Upper lobe of right lung (tissue), 1 donor: ENCODE measurements at regions not wholly inside any gene's neighbourhood (a gene's known extent, or its start where the extent isn't known, plus 50 kb on each side); places are given as distances from the start of the nearest gene placed in this dataset.

ENCODE experiments used
- ATAC-seq: fragments of 200-7000 bp; cut with Tn5 transposase; one replicate; pipeline ENCODE4 v1.9.1; 2020; ENCODE audit warnings: mild to moderate bottlenecking, moderate library complexity
- DNase-seq: peaks from one replicate; pipeline ENCODE4 v3.0.0-alpha.2; 2020
- H3K27ac ChIP-seq: fragments of 200-600 bp; one replicate; pipeline ENCODE4 v1.8.0; 2022
- H3K27me3 ChIP-seq: fragments of 200-600 bp; one replicate; pipeline ENCODE4 v1.8.0; 2022; ENCODE audit warnings: mild to moderate bottlenecking
- H3K36me3 ChIP-seq: fragments of 200-600 bp; one replicate; pipeline ENCODE4 v1.8.0; 2022
- H3K4me1 ChIP-seq: fragments of 200-600 bp; one replicate; pipeline ENCODE4 v1.8.0; 2022
- H3K4me3 ChIP-seq: fragments of 200-600 bp; one replicate; pipeline ENCODE4 v1.8.0; 2022; ENCODE audit warnings: mild to moderate bottlenecking
- H3K9me3 ChIP-seq: fragments of 200-600 bp; one replicate; pipeline ENCODE4 v1.8.0; 2022
- CTCF ChIP-seq: fragments of 200-600 bp; IDR thresholded peaks from one replicate; pipeline ENCODE4 v1.8.0; 2022; ENCODE audit warnings: antibody characterized with exemption
- intact Hi-C: fragments of 100-400 bp; cut with DNase I; formaldehyde crosslinking; loops from one replicate; pipeline ENCODE4 v1.11.0; 2022
- donor health status: DM: no; HTN: yes; CAD: no; lungs with severe emphysema.

- DNase-seq (no peak), ATAC-seq (no peak)
- Histone ChIP-seq H3K4me1 (no peaks in the 10 kb centered on the region), H3K9me3 (no peaks in the 10 kb centered on the region), H3K4me3 (no peak overlapping the region), H3K27me3 (no peaks in the 10 kb centered on the region), H3K36me3 (no peaks in the 10 kb centered on the region), H3K27ac (no peak overlapping the region)
- no peak for TF ChIP-seq CTCF
- intact Hi-C loops = no loop called here
Observed at GRCh38 chr14:105853089-105853906, 326.9 kb downstream of the TMEM121 start.

DNA sequence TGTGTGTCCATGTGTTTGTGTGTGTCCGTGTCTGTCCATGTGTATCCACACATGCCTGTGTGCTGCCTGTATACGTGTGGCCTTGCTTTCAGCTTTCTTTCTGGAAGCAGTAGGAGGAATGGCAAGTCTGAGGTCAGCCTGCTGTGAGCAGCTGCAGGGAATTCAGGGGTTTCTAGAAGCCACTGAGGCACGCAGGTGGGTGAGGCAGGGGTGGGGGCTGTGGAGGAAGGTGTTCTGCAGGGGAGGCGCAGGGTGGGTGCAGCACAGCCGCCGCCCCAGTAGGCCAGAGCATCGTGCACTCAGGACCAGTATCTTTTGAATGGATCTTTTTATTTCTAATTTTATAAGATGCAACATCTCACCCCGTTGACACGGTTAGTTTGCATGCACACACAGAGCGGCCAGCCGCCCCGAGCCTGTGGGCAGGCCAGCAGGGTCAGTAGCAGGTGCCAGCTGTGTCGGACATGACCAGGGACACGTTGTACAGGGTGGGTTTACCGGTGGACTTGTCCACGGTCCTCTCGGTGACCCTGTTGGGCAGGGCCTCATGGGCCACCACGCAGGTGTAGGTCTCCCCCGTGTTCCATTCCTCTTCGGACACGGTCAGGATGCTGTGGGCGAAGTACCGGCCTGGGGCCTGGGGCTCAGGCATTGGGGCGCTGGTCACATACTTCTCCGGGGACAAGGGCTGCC is 327.7 kb downstream of the TMEM121 start:
- no peak for DNase-seq
- H3K4me3 ChIP-seq = no peak overlapping the region
- no peaks in the 10 kb centered on the region for H3K9me3 ChIP-seq
- no peaks in the 10 kb centered on the region for H3K27me3 ChIP-seq
- no peak overlapping the region for H3K27ac ChIP-seq
- no peak for TF ChIP-seq CTCF
- no peaks in the 10 kb centered on the region for H3K36me3 ChIP-seq
- ATAC-seq = no peak
- H3K4me1 ChIP-seq = no peaks in the 10 kb centered on the region
- intact Hi-C loops = no loop called here

DNA sequence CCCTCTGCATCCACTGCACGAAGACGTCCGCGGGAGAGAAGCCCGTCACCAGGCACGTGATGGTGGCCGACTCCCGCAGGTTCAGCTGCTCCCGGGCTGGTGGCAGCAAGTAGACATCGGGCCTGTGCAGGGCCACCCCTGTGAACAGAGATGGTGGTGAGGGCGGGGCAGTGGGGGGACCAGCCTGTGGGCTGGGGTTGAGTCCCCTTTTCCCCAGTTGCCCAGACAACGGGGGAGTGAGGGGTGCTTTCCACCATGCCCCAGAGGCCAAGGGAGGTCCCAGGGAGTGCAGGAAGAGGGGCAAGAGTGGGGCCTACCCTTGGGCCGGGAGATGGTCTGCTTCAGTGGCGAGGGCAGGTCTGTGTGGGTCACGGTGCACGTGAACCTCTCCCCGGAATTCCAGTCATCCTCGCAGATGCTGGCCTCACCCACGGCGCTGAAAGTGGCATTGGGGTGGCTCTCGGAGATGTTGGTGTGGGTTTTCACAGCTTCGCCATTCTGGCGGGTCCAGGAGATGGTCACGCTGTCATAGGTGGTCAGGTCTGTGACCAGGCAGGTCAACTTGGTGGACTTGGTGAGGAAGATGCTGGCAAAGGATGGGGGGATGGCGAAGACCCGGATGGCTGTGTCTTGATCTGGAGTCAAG is 328.3 kb downstream of the TMEM121 start:
- intact Hi-C loops = no loop called here
- ATAC-seq (no peak), DNase-seq (no peak)
- no peak overlapping the region for H3K4me3 ChIP-seq
- no peak for TF ChIP-seq CTCF
- H3K27ac ChIP-seq = no peak overlapping the region
- H3K27me3 ChIP-seq = no peaks in the 10 kb centered on the region
- H3K4me1 ChIP-seq = no peaks in the 10 kb centered on the region
- H3K9me3 ChIP-seq = no peaks in the 10 kb centered on the region
- H3K36me3 ChIP-seq = no peaks in the 10 kb centered on the region

DNA sequence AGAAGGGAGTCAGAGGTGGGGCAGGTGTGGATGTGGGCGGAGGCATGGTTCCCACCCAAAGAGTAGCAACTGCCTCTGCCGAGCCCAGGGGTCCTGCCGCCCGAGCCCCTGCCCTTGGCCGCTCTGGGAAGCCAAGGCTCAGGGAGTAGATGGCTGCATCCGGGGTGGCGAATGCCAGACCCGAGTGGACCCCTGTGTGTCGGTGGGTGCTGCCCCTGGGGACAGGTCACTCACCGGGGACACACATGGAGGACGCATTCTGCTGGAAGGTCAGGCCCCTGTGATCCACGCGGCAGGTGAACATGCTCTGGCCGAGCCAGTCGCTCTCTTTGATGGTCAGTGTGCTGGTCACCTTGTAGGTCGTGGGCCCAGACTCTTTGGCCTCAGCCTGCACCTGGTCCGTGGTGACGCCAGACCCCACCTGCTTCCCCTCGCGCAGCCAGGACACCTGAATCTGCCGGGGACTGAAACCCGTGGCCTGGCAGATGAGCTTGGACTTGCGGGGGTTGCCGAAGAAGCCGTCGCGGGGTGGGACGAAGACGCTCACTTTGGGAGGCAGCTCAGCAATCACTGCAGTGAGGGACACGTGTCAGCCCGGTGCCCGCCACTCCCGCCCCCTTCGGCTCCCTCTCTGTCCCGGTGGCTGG is 329.0 kb downstream of the TMEM121 start:
- no peak overlapping the region for H3K4me3 ChIP-seq
- no peaks in the 10 kb centered on the region for H3K36me3 ChIP-seq
- H3K4me1 ChIP-seq = no peaks in the 10 kb centered on the region
- intact Hi-C loops = no loop called here
- no peaks in the 10 kb centered on the region for H3K27me3 ChIP-seq
- no peak overlapping the region for H3K27ac ChIP-seq
- DNase-seq = peak; percentile 60
- H3K9me3 ChIP-seq = no peaks in the 10 kb centered on the region
- no peak for ATAC-seq
- no peak for TF ChIP-seq CTCF

GRCh38 chr14:105855893-105856675 is 329.7 kb downstream of the TMEM121 start:
- intact Hi-C loops = no loop called here
- no peak for ATAC-seq
- H3K36me3 ChIP-seq = no peaks in the 10 kb centered on the region
- H3K4me1 ChIP-seq = no peaks in the 10 kb centered on the region
- TF ChIP-seq CTCF = no peak
- no peaks in the 10 kb centered on the region for H3K9me3 ChIP-seq
- no peak overlapping the region for H3K27ac ChIP-seq
- H3K27me3 ChIP-seq = no peaks in the 10 kb centered on the region
- H3K4me3 ChIP-seq = no peak overlapping the region
- DNase-seq = peak; percentile 60
